ENCODE measurements at regions not wholly inside any gene's neighbourhood (a gene's known extent, or its start where the extent isn't known, plus 50 kb on each side); places are given as distances from the start of the nearest gene placed in this dataset.

- no peak for DNase-seq
- TF ChIP-seq POLR2AphosphoS5 (IDR thresholded peaks at IDR 0.05) (no peak), CTCF (IDR thresholded peaks at IDR 0.05 in 8 of 11, conservative IDR thresholded peaks at IDR 0.05 in 3 of 11) (no peak), POLR2A (IDR thresholded peaks at IDR 0.05) (no peak)
- Histone ChIP-seq H3K4me3 (no peak overlapping the region), H3K27me3 (replicated peaks in 1 of 7) (no peaks in the 10 kb centered on the region), H3K9me3 (peaks cover 0 to 12% (median 2%) of the 10 kb centered on the region in 8 donors), H3K36me3 (no peaks in the 10 kb centered on the region), H3K27ac (no peak overlapping the region), H3K4me1 (no peaks in the 10 kb centered on the region)
- 85 to 93% (median 85%) methylated on average over 1 of the region's 1 CpG for WGBS, 5 donors
- intact Hi-C loops (cut with DNase I; ENCODE audit: low total_unique reads): no loop called here
Observed at GRCh38 chr6:23927935-23928334, 198.1 kb upstream of the NRSN1 start.

GRCh38 chr6:23929201-23929600 is 196.8 kb upstream of the NRSN1 start:
- no peak overlapping the region for H3K4me3 ChIP-seq
- TF ChIP-seq POLR2AphosphoS5 (IDR thresholded peaks at IDR 0.05): no peak
- TF ChIP-seq POLR2A (IDR thresholded peaks at IDR 0.05): no peak
- TF ChIP-seq CTCF (IDR thresholded peaks at IDR 0.05 in 8 of 11, conservative IDR thresholded peaks at IDR 0.05 in 3 of 11): no peak
- no peaks in the 10 kb centered on the region for H3K36me3 ChIP-seq
- peaks cover 0 to 25% (median 11%) of the 10 kb centered on the region in 8 donors for H3K9me3 ChIP-seq
- H3K4me1 ChIP-seq: no peaks in the 10 kb centered on the region
- intact Hi-C loops (cut with DNase I; ENCODE audit: low total_unique reads): no loop called here
- H3K27me3 ChIP-seq (replicated peaks in 1 of 7): no peaks in the 10 kb centered on the region
- H3K27ac ChIP-seq: no peak overlapping the region
- DNase-seq: no peak
- WGBS, 5 donors: 91 to 98% (median 95%) methylated on average over 3 of the region's 3 CpGs

- DNase-seq: no peak
- Histone ChIP-seq H3K9me3 (peaks cover 0 to 1% (median 0%) of the 10 kb centered on the region in 8 donors), H3K27ac (no peak overlapping the region), H3K36me3 (no peaks in the 10 kb centered on the region), H3K4me3 (no peak overlapping the region), H3K4me1 (no peaks in the 10 kb centered on the region), H3K27me3 (replicated peaks in 1 of 7) (no peaks in the 10 kb centered on the region)
- TF ChIP-seq CTCF (IDR thresholded peaks at IDR 0.05 in 8 of 11, conservative IDR thresholded peaks at IDR 0.05 in 3 of 11) (no peak), POLR2AphosphoS5 (IDR thresholded peaks at IDR 0.05) (no peak), POLR2A (IDR thresholded peaks at IDR 0.05) (no peak)
- intact Hi-C loops (cut with DNase I; ENCODE audit: low total_unique reads): no loop called here
Observed at GRCh38 chr6:23940466-23940865, 185.5 kb upstream of the NRSN1 start.

- H3K27me3 ChIP-seq (replicated peaks in 1 of 7): no peaks in the 10 kb centered on the region
- H3K4me3 ChIP-seq: no peak overlapping the region
- H3K9me3 ChIP-seq: no peaks in the 10 kb centered on the region
- 71 to 79% (median 77%) methylated on average over 2 of the region's 2 CpGs for WGBS, 5 donors
- no peak for DNase-seq
- no peak overlapping the region for H3K27ac ChIP-seq
- intact Hi-C loops (cut with DNase I; ENCODE audit: low total_unique reads): no loop called here
- H3K36me3 ChIP-seq: no peaks in the 10 kb centered on the region
- TF ChIP-seq POLR2A (IDR thresholded peaks at IDR 0.05) (no peak), CTCF (IDR thresholded peaks at IDR 0.05 in 8 of 11, conservative IDR thresholded peaks at IDR 0.05 in 3 of 11) (no peak)
- no peaks in the 10 kb centered on the region for H3K4me1 ChIP-seq
Observed at GRCh38 chr6:23951691-23952090, 174.3 kb upstream of the NRSN1 start.
